Stimulated activated CD4-positive, alpha-beta T cell treated with anti-CD3 and anti-CD28 coated beads, Interleukin-15, amount 100 ng/mL, for 1 hour (primary cell): ENCODE measurements at regions not wholly inside any gene's neighbourhood (a gene's known extent, or its start where the extent isn't known, plus 50 kb on each side); places are given as distances from the start of the nearest gene placed in this dataset.
"Not testable (repeated sequence)": the region's sequence is repeated elsewhere in the genome, so short reads cannot be mapped to it uniquely, and the experiment has no call there.

Source experiments
- DNase-seq, 2 donors: peaks; one replicate each; pipeline ENCODE4 v3.0.0-alpha.2; 2020; ENCODE audit warnings: low read depth in 1 of 2, low spot score in 1 of 2

DNA sequence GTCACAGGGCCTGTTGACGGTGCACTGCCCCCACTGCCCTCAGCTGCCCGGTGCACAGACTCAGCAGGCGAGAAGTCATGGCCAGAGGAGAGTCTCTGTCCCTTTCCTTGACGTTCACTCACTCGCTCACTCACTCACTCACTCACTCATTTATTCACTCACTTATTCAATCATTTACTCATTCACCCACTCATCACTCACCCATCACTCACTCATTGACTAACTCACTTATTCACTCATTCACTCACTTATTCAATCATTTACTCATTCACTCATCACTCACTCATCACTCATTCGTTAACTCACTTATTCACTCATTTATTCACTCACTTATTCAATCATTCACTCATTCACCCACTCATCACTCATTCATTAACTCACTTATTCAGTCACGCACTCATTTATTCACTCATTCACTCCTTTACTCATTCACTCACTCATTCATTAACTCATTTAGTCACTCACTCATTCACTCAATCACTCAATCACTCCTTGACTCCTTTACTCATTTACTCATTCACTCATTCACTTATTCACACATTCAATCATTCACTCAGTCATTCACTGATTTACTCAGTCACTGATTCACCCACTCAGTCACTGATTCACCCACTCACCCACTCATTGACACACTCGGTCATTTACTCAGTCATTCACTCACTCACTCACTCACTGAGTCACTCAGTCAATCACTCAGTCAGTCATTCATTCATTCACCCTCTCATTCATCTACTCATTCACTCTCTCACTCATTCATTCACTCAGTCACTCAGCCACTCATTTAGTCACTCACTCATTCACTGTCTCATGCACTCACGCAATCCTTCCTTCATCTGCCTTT is 1193.5 kb downstream of the BRD1 start:
- no peak for DNase-seq

DNA sequence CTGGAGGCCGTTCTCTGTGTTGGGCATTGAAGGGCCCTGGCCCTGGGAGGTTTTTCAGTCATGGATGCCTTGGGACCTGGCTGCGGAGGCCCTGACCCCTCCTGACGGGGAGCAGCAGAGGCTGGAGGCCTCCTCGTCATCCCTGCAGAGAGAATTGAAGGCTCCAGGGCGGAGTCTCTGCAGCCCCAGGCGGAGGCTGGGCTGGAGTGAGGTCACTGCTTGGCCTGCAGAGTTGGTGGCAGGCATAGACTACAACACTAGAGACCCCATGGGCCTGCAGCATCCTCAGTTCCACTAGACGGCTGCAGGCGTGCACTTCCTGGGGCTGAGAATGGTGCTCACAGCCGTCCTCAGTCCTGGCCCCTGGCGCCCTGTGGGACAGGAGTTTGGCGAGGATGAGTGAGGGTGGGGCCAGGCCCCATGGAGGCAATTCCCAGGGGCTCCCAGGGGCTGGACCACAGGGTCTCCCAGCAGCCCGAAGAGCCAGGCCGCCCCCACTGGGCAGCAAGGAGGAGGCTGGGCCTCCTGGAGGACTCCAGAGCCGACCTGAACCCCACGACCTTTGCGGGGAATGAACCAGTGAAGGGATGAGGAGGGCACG is 1194.9 kb downstream of the BRD1 start:
- DNase-seq, result no peak

DNA sequence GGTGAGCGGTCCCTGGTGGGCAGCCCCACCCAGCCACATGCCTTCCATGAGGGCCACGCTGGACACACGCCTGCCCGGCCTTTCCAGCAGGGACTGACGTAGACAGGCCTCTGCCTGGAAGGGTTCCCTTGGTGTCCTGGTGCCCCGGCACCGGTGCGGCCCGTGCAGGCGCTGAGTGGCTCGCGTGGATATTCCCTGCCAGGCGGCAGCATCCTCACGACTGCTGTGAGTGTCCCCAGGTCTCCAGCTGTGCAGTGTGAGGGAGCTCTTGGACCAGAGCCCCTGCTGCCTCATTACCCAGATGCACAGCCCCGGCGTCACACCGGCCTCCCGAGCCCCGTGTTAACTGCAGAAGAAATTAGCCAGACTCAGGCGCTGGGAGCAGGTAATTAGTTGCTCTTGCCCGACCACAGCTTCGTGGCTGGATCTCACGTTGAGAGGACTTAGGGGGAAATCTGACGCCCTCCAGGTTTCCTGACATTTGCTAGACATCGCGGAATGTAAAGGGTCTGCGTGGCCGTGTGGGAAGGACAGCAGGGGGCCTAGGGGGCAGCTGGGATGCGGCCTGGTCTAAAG is 1196.3 kb downstream of the BRD1 start:
- no peak for DNase-seq

DNA sequence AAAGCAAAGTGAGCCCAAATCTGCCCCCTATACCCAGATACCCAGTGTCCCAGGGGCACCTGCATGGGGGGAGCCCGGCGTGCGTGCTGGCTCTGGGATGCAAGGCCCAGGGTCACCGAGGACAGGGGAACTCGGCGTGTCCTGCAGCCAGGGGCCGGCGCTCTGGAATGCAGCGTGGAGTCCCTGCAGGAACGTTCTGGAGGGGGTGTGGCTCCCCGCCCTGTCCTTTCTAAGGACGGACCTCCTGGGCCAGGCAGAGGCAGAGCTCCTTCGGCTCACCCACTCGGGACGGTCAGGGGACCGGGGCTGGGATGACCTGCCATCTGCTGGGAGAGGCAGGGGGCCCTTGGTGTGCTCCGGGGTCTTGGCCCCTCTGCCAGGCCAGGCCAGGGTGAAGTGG is 1196.8 kb downstream of the BRD1 start:
- DNase-seq, result no peak

DNA sequence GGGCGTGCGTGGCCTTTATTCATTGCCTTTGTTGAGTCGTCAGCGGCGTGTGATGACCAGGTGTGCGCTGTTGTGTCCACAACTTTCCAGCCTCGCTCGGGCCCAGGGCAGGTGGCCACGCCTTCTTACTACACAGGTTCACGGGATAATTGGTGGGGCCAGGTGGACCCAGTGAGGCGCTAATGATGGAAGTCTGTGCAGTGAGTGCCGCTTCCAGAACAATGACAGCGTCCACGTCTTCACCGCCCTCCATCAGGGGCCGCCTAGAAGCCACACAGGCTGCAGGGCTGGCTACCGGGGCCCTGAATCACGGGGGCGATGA is 1197.3 kb downstream of the BRD1 start:
- no peak for DNase-seq

DNA sequence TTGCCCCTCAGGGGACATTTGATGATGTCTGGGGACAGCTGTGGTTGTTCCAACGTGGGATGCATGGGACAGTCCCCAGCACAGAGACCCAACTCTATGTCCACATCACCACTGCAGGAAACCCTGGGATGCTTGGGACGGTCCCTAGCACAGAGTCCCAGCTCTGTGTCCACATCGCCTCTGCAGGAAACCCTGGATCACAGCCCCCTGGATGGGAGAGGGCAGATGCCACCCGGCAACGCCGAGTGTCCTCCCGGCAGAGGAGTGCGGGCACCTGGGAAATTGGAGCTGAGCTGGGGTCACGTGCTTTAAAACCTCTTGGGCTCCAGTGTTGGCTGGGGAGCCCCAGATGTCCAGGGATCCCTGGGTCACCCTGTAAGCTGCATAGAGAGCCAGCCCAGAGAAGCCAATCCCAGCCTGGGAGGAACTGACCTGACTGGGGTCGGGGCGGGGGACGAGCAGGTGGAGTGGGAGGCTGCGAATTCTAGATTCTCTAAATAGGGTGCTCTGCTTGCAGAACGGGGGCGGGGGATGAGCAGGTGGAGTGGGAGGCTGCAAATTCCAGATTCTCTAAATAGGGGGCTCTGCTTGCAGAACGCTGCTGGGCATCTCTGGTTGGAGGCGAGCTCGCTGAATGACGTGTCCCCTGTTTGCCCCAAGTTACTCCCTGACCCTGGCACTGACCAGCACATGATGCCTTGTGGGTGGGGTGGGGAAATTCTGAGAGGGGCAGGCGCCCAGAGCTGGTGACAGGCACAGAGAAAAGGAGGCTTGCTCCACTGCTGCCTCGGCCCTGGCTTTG is 1197.8 kb downstream of the BRD1 start:
- DNase-seq, result no peak

DNA sequence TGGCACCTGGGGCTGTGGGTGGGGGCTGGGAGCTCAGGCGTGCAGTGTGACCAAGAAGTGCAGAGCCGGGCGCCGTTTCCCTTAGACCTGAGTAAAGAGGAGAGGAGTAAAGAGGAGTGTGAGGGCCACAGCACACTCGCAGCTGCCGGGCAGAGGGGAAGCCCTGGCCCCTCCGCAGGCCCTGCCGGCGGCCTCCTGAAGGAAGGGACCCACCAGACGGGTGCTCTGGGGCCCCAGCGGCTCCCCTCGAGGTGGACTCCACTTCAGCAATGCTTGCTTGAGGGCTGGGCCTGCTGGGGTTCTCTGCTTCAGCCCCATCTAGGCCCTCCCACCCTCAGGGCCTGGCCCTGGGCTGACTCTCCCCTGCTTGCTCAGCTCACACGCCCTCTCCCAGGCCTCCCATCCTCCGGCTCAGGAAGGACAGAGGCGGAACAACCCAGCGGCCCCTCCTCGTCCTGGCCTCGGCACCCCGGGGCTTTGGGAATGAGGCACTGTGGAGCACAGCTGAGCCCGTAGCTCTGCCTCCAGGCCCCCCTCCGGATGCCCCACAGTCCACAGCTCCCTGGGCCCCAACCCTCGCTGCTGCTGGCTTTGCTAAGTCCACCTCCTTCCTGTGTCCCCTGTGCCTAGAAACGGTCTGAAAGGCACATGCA is 1198.7 kb downstream of the BRD1 start:
- DNase-seq, result no peak

DNA sequence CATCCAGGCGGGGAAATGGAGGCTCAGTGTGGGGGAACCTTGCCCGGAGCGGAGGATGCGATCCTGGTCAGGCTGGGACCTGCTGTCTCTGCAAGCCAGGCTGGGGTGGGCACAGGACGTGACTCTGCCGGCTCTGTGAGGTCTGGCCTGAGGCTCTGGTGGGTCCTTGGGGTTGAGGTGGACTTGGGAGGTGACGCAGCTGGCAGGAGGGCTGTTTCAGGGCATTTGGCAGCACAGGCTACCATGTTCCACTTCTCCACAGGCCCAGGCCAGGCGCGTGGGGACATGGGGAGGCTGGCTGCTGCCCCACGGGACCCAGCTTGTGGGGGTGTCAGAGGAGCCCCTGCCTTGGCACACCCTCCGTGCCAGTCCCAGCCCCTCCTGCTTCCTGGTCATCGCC is 1199.7 kb downstream of the BRD1 start:
- DNase-seq, result no peak

DNA sequence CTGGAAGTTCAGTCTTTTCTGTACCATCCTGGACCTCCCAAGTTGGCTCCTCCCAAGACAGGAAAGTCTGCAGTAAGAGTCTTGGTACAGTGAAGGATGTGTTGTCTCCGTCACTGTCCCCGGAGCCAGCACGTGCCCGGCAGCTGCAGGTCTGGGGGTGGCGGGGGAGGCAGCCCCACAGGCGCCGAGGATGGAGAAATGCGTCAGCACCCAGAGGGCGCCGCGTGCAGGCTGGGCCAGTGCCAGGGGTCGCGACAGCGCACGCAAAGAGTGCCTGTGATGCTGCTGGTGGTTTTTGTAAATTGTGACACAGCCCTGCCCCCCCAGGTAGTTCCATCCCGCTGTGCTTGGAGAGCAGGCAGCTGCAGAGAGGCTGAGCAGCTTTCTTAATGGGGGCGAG is 1200.5 kb downstream of the BRD1 start:
- DNase-seq, result no peak

DNA sequence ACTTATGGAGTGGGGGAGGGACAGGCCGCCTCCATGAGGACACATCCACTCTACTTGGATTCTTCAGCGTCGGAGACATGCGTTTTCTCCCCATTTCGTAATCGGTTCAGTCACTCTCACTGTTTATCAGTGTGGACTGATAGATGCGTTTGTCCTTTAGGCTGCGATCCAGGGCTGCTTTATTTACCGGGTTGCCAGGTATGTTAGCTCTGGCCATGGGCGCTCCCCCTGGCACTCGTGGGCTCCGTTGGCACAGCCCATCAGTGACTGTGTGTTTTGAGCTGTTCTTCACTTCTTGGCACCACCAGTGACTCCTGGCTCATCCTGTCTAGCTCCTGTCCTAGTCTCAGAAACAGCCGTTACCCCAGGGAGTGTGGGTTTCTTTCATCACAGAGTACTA is 1203.3 kb downstream of the BRD1 start:
- DNase-seq, result no peak

DNA sequence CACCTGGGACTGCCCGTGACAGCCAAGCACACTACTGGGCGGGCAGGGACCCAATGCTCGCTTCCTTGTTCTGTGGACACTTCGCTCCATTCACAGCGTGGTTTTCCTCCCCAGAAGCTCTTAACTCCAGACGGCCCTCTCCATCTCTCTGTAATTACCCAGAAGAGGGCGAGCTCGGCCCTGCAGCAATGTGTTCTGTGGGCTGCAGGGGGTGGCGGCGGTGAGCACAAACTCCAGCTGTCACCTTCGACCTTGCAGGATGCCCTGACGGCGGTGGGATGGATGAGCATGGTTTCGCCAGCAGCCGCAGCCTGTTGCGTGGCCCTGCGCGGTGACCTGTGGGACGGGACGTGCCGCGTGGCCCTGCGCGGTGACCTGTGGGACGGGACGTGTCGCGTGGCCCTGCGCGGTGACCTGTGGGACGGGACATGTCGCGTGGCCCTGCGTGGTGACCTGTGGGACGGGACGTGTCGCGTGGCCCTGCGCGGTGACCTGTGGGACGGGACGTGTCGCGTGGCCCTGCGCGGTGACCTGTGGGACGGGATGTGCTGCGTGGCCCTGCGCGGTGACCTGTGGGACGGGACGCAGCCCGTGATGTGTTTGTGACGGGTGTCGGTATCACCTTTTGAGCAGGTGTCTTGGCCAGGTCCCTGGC is 1204.7 kb downstream of the BRD1 start:
- no peak for DNase-seq

DNA sequence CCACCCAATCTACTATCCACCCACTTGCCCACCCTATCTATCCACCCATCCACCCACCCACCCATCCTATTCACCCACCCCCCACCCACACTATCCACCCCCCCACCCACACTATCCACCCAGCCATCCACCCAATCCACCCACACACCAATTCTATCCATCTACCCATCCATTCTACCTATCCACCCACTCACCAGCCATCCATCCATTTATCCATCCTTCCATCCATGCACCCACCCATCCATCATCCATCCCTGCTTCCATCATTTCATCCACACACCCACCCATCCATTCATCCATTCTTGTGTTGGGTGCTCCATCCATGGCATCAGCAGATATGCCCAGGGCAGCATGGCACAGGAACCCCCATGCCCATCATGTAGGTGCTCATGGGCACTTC is 1206.6 kb downstream of the BRD1 start:
- DNase-seq, result no peak

DNA sequence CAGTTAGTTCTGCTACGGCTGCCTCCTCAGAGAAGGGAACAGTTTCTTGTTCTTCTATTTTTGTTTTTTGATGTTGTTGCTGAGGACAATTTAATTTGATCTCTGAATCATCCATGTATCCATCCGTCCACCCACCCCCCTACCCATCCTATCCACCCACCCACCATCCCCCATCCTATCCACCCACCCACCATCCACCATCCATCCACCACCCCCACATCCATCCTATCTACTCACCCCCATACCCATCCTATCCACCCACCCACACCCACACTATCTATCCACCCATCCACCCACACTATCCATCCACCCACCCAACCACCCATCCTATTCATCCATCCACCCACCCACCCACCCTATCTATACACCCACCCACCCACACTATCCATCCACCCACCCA is 1207.2 kb downstream of the BRD1 start:
- not testable (repeated sequence) for DNase-seq

DNA sequence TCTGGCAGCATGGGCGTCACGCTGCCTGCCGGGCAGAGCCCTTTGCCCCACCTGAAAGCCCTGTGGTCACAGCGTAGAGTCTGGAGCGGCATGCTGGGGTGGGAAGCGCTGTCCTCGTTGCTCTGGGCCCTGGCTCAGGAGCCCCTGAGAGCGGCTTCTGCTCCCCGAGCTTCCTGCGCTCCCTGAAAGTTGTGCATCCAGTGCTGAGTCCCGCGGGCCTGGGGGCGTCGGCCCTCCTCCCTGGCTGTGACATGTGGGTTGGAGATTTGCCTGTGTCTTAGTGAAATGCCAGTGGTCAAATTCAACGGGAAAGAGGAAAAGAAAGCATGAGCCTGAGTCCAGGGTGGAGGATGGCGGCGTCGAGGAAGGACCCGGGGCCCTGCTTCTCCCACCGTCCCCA is 1208.0 kb downstream of the BRD1 start:
- no peak for DNase-seq

DNA sequence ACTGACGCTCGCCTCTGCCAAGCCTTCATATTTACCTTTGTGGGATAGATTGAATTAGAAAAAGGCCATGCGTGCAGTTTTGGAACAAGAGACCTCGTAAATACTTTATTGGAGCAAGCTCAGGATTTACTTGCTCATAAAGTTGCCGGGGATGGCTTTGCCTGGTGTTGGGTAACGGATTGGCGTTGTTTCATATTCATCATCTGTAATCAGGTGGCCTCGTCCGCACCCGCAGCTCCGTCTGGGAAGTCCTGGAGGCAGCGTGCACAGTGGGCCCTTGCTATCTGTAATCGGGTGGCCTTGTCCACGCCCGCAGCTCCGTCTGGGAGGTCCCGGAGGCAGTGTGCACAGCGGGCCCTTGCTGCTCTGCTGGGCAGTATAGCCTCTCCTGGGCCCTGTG is 1209.3 kb downstream of the BRD1 start:
- DNase-seq, result no peak

DNA sequence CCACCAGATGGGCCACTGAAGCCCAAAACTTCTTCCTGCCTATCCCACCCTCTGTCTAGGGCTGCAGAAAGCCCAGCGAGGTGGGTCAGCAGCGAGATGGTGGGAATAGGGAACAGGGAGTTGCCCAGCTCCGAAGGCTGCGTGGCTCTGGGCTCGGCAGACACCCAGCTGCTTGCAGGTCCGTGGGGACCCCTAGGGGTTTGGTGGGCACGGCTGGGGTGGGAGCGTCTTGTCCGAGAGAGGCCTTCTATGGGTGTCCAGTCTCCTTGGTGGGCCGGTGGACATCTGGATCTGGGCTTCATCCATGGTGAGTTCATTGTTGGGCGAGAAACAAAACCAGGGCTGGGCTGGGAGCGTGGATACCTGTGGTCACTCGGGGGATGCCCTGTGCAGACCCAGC is 1211.0 kb downstream of the BRD1 start:
- no peak for DNase-seq

DNA sequence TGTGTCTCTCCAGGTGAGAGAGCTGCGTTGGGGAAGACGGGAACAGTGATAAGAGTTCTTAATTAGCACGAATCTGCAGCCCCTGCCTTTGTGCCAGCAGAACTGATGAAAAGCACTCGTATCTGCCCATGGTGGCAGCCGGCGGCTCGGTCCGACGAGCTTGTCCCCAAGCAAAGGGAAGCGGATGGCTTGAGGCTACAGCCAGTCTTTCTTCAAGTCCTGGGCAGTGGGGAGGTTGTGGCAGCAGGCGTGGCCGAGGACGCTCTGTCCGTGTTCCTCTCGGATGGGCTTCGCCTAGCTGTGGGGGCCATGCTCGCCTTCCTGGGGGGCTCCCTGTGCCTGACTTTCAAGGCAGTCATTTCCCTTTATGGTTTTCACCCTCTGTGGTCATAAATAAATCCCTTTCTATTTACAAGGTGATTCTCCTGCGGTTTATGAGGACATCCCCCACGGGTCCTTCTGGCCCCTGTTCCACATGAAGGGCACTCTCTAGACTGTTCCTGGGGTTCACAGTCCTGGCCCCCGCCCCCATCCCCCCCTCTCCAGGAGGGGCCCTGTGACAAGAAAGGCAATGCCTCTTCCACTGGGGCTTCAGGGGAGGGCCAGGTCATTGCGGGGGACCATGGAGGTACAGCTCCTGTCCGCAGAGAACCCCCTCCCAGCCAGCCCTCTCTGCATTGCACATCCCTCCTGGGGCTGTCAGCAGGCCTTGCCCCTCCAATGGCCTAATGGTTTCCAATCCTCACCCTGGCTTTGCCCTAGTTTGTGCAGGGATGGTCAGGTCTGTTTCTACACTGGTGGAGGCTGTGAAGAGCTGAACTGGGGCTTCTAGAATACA is 1212.3 kb downstream of the BRD1 start:
- DNase-seq, result no peak

DNA sequence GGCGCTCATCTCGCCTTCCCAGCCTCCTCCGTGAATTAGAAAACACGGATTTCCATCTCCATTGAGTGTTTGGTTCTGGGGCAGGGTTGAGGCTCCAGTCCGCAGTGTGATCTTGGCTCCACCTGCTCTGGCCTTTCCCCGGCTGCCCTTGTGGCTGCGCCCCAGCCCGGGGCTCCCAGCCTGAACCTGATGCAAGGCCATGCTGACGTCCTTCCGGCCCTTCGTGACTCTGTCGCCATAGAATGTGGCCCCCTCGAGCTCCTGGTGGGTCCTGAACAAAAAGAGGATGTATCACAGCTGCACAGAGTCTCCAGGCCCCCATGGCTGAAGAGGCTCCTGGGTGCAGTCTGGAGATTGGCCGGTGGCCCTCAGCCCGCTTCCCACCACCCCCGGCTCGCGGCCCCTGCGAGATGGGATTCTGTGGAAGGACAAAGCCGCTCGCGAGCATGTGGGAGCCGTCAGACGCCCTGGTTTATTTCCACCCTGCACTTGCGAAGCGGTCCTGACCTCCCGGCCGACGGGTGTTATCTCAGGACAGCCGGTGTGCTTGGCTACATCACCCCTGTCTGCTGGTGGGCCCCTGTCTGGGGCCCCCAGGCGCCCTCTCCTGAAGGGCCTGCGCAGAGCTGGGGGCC is 1214.0 kb downstream of the BRD1 start:
- DNase-seq, result no peak
